ENCODE measurements at regions not wholly inside any gene's neighbourhood (a gene's known extent, or its start where the extent isn't known, plus 50 kb on each side); places are given as distances from the start of the nearest gene placed in this dataset.

DNA sequence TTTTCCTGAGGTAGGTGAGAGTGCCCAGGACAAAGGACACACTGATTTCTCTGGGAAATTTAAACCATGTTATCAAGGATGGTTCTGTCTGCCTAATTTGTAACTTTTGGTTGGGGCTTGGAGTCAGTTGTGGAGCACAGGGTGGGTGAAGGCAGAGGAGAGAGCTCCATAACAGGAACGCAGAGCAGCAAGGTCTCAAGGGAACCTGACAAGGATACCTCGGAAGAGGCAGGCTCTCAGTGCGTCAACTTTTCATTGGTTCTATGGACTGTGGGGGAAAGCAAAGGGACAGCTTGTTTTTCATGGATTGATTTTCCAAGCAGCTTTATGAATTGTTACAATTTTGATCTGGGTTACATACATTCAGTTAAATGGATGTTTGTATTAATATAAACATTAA lies 110.4 kb downstream of the SLIT2 start:
- TF ChIP-seq, protein P1, sequence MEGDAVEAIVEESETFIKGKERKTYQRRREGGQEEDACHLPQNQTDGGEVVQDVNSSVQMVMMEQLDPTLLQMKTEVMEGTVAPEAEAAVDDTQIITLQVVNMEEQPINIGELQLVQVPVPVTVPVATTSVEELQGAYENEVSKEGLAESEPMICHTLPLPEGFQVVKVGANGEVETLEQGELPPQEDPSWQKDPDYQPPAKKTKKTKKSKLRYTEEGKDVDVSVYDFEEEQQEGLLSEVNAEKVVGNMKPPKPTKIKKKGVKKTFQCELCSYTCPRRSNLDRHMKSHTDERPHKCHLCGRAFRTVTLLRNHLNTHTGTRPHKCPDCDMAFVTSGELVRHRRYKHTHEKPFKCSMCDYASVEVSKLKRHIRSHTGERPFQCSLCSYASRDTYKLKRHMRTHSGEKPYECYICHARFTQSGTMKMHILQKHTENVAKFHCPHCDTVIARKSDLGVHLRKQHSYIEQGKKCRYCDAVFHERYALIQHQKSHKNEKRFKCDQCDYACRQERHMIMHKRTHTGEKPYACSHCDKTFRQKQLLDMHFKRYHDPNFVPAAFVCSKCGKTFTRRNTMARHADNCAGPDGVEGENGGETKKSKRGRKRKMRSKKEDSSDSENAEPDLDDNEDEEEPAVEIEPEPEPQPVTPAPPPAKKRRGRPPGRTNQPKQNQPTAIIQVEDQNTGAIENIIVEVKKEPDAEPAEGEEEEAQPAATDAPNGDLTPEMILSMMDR (IDR thresholded peaks at IDR 0.05): no peak
- no peak for TF ChIP-seq POLR2A (IDR thresholded peaks at IDR 0.05)
